HEK293 (cell line): ENCODE measurements at regions not wholly inside any gene's neighbourhood (a gene's known extent, or its start where the extent isn't known, plus 50 kb on each side); places are given as distances from the start of the nearest gene placed in this dataset.

ENCODE experiments used
- CTCF ChIP-seq: fragments of 450-650 bp; formaldehyde crosslinking; IDR thresholded peaks from 2 replicates; pipeline ENCODE4 v1.5.1; 2016; ENCODE audit warnings: missing biosample characterization, missing genetic modification characterization
- TCF7L2 ChIP-seq: IDR thresholded peaks from 2 replicates; pipeline ENCODE4 v1.6.1; 2011; ENCODE audit warnings: low read depth, mild to moderate bottlenecking, inconsistent platforms, low read length, moderate library complexity, borderline replicate concordance
- ZNF148 ChIP-seq: fragments of 450-650 bp; formaldehyde crosslinking; IDR thresholded peaks from 2 replicates; pipeline ENCODE4 v1.5.0; 2017; ENCODE audit warnings: missing biosample characterization, missing genetic modification characterization, borderline replicate concordance
- ZNF248 ChIP-seq: fragments of 450-650 bp; formaldehyde crosslinking; IDR thresholded peaks from 2 replicates; pipeline ENCODE4 v1.5.1; 2017; ENCODE audit warnings: missing biosample characterization, missing genetic modification characterization
- ZNF274 ChIP-seq, 2 experiments: fragments of 200-500 bp in 1 of 2; fragments of 450-650 bp in 1 of 2; sonication (Bioruptor generic) in 1 of 2; formaldehyde crosslinking in 1 of 2; IDR thresholded peaks; 2 replicates each; pipeline versions ENCODE4 v1.5.1 to v1.6.1; 2014 to 2016; ENCODE audit warnings: borderline replicate concordance in 1 of 2, inconsistent platforms in 1 of 2, low read length in 1 of 2, missing biosample characterization in 1 of 2, missing genetic modification characterization in 1 of 2
- ZNF785 ChIP-seq: fragments of 450-650 bp; formaldehyde crosslinking; IDR thresholded peaks from 2 replicates; pipeline ENCODE4 v1.5.1; 2016; ENCODE audit warnings: missing biosample characterization, missing genetic modification characterization
- TF ChIP-seq, protein P1 (sequence below): fragments of 450-650 bp; formaldehyde crosslinking; IDR thresholded peaks from 2 replicates; pipeline ENCODE4 v1.5.1; 2016; ENCODE audit warnings: missing biosample characterization, missing genetic modification characterization
- TF ChIP-seq, protein P2 (sequence below): fragments of 450-650 bp; formaldehyde crosslinking; IDR thresholded peaks from 2 replicates; pipeline ENCODE4; 2016; ENCODE audit warnings: missing biosample characterization, missing genetic modification characterization

DNA sequence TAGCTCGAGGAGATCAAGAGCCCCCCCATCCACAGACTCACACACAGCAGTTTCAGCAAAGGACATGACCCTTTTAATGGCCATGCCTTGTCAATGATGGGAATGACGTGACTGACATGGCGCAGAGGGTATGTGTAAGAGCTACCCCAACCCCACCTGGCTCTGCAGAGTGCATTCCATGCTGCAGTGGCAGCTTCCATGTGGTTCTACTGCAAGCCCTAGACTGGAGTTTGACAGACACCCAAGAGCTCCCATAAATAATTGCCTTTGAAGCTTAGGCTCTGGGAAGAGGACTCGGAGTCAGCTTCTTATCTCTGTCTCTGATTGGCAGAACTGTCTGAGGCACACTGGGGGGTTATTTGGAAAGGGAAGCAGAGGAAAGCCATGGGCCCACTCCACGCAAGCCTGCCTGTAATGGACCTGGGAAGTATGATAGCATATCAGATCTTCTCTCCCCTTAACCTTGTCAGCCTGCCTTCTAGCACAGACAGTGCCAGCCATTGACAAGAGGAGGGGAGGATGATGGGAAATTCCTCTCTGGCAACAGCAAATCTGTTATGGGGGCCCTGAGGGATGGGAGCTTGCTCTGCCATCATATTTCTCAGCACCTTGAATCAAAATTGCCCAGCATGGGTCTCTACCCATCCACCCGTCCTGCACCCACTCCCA, 478.5 kb upstream of the PODXL start:
- TF ChIP-seq, protein P1, sequence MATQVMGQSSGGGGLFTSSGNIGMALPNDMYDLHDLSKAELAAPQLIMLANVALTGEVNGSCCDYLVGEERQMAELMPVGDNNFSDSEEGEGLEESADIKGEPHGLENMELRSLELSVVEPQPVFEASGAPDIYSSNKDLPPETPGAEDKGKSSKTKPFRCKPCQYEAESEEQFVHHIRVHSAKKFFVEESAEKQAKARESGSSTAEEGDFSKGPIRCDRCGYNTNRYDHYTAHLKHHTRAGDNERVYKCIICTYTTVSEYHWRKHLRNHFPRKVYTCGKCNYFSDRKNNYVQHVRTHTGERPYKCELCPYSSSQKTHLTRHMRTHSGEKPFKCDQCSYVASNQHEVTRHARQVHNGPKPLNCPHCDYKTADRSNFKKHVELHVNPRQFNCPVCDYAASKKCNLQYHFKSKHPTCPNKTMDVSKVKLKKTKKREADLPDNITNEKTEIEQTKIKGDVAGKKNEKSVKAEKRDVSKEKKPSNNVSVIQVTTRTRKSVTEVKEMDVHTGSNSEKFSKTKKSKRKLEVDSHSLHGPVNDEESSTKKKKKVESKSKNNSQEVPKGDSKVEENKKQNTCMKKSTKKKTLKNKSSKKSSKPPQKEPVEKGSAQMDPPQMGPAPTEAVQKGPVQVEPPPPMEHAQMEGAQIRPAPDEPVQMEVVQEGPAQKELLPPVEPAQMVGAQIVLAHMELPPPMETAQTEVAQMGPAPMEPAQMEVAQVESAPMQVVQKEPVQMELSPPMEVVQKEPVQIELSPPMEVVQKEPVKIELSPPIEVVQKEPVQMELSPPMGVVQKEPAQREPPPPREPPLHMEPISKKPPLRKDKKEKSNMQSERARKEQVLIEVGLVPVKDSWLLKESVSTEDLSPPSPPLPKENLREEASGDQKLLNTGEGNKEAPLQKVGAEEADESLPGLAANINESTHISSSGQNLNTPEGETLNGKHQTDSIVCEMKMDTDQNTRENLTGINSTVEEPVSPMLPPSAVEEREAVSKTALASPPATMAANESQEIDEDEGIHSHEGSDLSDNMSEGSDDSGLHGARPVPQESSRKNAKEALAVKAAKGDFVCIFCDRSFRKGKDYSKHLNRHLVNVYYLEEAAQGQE (tag by site-specific recombination), result no peak
- no peak for TF ChIP-seq CTCF
- TF ChIP-seq, protein P2, sequence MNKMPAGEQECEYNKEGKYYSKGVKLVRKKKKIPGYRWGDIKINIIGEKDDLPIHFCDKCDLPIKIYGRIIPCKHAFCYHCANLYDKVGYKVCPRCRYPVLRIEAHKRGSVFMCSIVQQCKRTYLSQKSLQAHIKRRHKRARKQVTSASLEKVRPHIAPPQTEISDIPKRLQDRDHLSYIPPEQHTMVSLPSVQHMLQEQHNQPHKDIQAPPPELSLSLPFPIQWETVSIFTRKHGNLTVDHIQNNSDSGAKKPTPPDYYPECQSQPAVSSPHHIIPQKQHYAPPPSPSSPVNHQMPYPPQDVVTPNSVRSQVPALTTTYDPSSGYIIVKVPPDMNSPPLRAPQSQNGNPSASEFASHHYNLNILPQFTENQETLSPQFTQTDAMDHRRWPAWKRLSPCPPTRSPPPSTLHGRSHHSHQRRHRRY (tag by site-specific recombination), result no peak
- no peak for TF ChIP-seq ZNF248
- TF ChIP-seq ZNF274 (IDR thresholded peaks at IDR 0.05; ENCODE audit: low read length), result no peak
- TF ChIP-seq ZNF274 (tag by site-specific recombination; IDR thresholded peaks at IDR 0.05; ENCODE audit: borderline replicate concordance), result no peak
- no peak for TF ChIP-seq ZNF148 (tag by site-specific recombination)
- no peak for TF ChIP-seq TCF7L2
- no peak for TF ChIP-seq ZNF785
